Activated CD4-positive, alpha-beta T cell treated with anti-CD3 and anti-CD28 coated beads, Interleukin-10, Interleukin-2, amounts not matched to agents 100 ng/mL and 50 ng/mL, durations not matched to agents 16 hours and 8 hours (primary cell): ENCODE measurements at regions not wholly inside any gene's neighbourhood (a gene's known extent, or its start where the extent isn't known, plus 50 kb on each side); places are given as distances from the start of the nearest gene placed in this dataset.

ENCODE experiments used
- DNase-seq: peaks from one replicate; pipeline ENCODE4 v3.0.0-alpha.2; 2020

- no peak for DNase-seq
These were observed 56.1 kb upstream of the RNF152 start for GRCh38 chr18:61948846-61949438.

- no peak for DNase-seq
These were observed 55.5 kb upstream of the RNF152 start for GRCh38 chr18:61948281-61948741.

DNA sequence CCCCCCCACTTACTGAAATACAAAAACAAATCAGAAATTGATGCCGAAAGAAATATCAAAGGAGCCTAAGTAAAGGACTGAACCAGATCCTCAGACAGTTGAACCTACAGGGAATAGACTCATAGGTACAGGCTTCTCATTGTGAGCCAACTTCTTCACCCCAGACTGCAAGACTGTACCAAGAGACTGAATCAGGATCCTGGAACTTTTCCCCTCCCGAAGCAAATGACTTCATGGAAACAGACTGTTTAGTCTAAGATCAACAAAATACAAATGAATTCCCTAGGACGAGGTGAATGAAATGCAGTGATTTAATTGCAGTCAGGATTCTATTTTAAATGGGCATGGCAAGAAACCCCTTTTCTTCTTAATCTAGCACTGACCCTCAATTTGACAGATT, 53.6 kb upstream of the RNF152 start:
- DNase-seq: no peak

DNA sequence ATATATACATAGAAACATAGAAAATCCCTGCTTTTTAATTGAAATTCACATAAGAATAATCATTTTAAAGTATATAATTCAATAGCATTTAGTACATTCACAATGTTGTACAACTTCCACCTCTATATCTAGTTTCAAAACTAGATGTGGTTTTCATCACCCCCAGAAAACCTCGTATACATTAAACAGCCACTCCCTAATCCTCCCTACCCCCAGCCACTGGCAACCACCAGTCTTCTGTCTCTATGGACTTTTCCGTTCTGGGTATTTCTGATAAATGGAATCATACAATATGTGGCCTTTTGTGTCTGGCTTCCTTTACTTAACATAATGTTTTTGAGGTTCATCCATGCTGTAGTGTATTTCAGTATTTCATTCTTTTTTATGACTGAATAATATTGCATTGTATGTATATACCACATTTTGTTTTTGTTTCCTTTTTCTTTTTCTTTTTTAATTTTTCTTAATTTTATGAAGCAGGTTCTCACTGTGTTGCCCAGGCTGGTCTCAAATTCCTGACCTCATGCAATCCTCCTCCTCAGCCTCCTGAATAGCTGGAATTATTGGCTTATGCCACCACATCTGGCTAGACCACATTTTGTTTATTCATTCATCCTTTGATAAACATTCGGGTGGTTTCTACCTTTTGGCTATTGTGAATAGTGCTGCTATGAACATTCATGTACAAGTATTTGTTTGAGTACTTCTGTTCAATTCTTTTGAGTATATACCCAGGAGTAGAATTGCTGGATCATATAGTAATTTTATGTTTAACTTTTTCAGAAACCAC, 50.6 kb upstream of the RNF152 start:
- no peak for DNase-seq
